Epithelial cell of esophagus (primary cell): ENCODE measurements at regions not wholly inside any gene's neighbourhood (a gene's known extent, or its start where the extent isn't known, plus 50 kb on each side); places are given as distances from the start of the nearest gene placed in this dataset.

ENCODE experiments used
- DNase-seq: peaks from one replicate; pipeline ENCODE4 v3.0.0; 2010; ENCODE audit warnings: low read depth
- H3K4me3 ChIP-seq: 2 replicates; pipeline ENCODE4 v1.5.1; 2011; ENCODE audit warnings: mild to moderate bottlenecking, low read length, control low read depth
- TF ChIP-seq, protein P1 (sequence below): IDR thresholded peaks from 2 replicates; pipeline ENCODE4 v1.5.1; 2011; ENCODE audit warnings: low read depth, mild to moderate bottlenecking, low read length, control low read depth, inconsistent platforms; ENCODE audit not compliant: insufficient read depth; ENCODE audit errors: missing control alignments

- no peak overlapping the region for H3K4me3 ChIP-seq
- DNase-seq = no peak
- TF ChIP-seq, protein P1, sequence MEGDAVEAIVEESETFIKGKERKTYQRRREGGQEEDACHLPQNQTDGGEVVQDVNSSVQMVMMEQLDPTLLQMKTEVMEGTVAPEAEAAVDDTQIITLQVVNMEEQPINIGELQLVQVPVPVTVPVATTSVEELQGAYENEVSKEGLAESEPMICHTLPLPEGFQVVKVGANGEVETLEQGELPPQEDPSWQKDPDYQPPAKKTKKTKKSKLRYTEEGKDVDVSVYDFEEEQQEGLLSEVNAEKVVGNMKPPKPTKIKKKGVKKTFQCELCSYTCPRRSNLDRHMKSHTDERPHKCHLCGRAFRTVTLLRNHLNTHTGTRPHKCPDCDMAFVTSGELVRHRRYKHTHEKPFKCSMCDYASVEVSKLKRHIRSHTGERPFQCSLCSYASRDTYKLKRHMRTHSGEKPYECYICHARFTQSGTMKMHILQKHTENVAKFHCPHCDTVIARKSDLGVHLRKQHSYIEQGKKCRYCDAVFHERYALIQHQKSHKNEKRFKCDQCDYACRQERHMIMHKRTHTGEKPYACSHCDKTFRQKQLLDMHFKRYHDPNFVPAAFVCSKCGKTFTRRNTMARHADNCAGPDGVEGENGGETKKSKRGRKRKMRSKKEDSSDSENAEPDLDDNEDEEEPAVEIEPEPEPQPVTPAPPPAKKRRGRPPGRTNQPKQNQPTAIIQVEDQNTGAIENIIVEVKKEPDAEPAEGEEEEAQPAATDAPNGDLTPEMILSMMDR = no peak
Observed at GRCh38 chrX:2588049-2588448, 87.3 kb upstream of the DHRSX start.

DNA sequence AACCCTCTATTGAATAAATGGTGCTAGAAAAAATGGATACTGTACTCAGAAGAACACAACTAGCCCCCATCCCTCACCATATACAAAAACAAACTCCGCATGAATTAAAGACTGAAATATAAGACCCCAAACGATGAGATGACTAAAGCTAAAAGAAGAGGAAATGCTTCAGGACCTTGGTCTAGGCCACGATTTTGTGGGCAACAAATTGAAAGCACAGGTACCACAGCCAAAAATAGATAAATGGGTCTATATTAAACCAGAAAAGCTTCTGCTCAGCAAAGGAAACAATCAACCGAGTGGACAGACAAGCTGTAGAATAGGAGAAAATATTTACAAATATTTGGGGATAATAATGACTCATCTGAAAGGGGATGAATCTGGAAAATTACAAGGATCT, 86.4 kb upstream of the DHRSX start:
- H3K4me3 ChIP-seq = no peak overlapping the region
- TF ChIP-seq, protein P1 = no peak
- no peak for DNase-seq

DNA sequence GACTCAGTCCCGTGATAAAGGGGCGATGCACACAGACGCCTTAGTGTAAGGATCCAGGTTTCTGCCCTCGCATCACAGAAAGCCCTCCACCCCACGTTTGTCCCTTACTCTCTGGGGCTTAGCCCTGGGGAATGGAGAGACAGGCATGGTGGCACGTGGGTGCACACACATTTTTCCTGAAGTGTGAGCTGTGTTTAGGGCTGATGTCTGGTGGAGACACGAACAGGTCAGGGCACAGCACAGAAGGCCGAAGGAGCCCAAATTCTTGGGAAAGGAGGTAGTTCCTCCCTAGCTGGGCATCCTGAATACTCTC, 84.3 kb upstream of the DHRSX start:
- no peak overlapping the region for H3K4me3 ChIP-seq
- DNase-seq = no peak
- TF ChIP-seq, protein P1 = no peak

GRCh38 chrX:2584251-2585157, 83.7 kb upstream of the DHRSX start:
- DNase-seq = peak; percentile 45
- no peak overlapping the region for H3K4me3 ChIP-seq
- TF ChIP-seq, protein P1 = no peak

- TF ChIP-seq, protein P1 = no peak
- DNase-seq = no peak
- no peak overlapping the region for H3K4me3 ChIP-seq
Observed at GRCh38 chrX:2583194-2584162, 82.7 kb upstream of the DHRSX start.

- TF ChIP-seq, protein P1 = no peak
- no peak overlapping the region for H3K4me3 ChIP-seq
- no peak for DNase-seq
Observed at GRCh38 chrX:2582667-2583066, 81.9 kb upstream of the DHRSX start.
